ENCODE measurements at regions not wholly inside any gene's neighbourhood (a gene's known extent, or its start where the extent isn't known, plus 50 kb on each side); places are given as distances from the start of the nearest gene placed in this dataset.

DNA sequence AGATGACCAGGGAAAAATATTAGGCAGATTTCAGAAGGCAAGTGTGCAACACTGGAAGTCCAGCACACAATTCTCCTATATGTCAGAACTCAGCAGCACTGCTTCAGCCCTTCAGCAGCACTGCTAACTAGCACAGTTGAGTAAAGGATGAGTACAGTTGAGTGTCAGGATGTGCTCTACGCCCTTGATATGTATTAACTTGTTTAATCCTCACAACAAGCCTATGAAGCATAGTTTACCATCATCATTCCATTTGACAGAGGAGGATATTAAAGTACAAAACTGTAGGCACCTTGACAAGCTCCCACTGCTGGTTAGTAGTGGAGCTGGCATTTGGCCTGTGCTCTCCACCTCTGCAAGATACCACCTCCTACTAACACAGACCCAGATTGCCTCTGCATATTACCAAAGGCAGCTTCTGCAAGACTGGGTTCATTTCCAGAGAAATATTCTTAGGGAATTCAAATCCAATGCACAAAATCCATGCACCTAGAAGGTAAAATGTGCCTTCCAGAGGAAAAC, 230.8 kb downstream of the ANAPC1 start:
- TF ChIP-seq, protein P1, sequence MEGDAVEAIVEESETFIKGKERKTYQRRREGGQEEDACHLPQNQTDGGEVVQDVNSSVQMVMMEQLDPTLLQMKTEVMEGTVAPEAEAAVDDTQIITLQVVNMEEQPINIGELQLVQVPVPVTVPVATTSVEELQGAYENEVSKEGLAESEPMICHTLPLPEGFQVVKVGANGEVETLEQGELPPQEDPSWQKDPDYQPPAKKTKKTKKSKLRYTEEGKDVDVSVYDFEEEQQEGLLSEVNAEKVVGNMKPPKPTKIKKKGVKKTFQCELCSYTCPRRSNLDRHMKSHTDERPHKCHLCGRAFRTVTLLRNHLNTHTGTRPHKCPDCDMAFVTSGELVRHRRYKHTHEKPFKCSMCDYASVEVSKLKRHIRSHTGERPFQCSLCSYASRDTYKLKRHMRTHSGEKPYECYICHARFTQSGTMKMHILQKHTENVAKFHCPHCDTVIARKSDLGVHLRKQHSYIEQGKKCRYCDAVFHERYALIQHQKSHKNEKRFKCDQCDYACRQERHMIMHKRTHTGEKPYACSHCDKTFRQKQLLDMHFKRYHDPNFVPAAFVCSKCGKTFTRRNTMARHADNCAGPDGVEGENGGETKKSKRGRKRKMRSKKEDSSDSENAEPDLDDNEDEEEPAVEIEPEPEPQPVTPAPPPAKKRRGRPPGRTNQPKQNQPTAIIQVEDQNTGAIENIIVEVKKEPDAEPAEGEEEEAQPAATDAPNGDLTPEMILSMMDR (conservative IDR thresholded peaks at IDR 0.05; ENCODE audit: low read depth, low read length): no peak
- TF ChIP-seq EZH2phosphoT487 (IDR thresholded peaks at IDR 0.05; ENCODE audit: borderline replicate concordance, low read length): no peak

Data from PC-3 (cell line).